Ovary (tissue), 3 donors: ENCODE measurements at regions not wholly inside any gene's neighbourhood (a gene's known extent, or its start where the extent isn't known, plus 50 kb on each side); places are given as distances from the start of the nearest gene placed in this dataset.

Experiments
- CTCF ChIP-seq, 3 donors: fragments of 450-650 bp in 2 of 3; fragments of 200-600 bp in 1 of 3; IDR thresholded peaks; one replicate each; pipeline versions ENCODE4 v1.5.1 to v1.8.0; 2016 to 2022; ENCODE audit warnings: antibody characterized with exemption in 3 of 3, mild to moderate bottlenecking in 1 of 3
- POLR2A ChIP-seq: fragments of 450-650 bp; IDR thresholded peaks from one replicate; pipeline ENCODE4 v1.6.1; 2017; ENCODE audit warnings: antibody characterized with exemption, mild to moderate bottlenecking, moderate library complexity
- donor health status: DM: no; HTN: no; CAD: no.

GRCh38 chrX:150014525-150014924 is 76.2 kb upstream of the EOLA2 start:
- TF ChIP-seq CTCF (IDR thresholded peaks at IDR 0.05) = no peak
- TF ChIP-seq POLR2A = no peak
